ENCODE measurements at regions not wholly inside any gene's neighbourhood (a gene's known extent, or its start where the extent isn't known, plus 50 kb on each side); places are given as distances from the start of the nearest gene placed in this dataset.

GRCh38 chr14:101409006-101409543, 152.2 kb upstream of the DIO3 start:
- H3K4me3 ChIP-seq (ENCODE audit: low read depth, low read length): no peak overlapping the region

- no peak overlapping the region for H3K4me3 ChIP-seq (ENCODE audit: low read depth, low read length)
Measured at GRCh38 chr14:101410126-101410525, 151.2 kb upstream of the DIO3 start.

GRCh38 chr14:101411151-101411550, 150.1 kb upstream of the DIO3 start:
- no peak overlapping the region for H3K4me3 ChIP-seq (ENCODE audit: low read depth, low read length)

GRCh38 chr14:101411779-101412178, 149.5 kb upstream of the DIO3 start:
- no peak overlapping the region for H3K4me3 ChIP-seq (ENCODE audit: low read depth, low read length)

GRCh38 chr14:101412739-101413138, 148.6 kb upstream of the DIO3 start:
- no peak overlapping the region for H3K4me3 ChIP-seq (ENCODE audit: low read depth, low read length)

- no peak overlapping the region for H3K4me3 ChIP-seq (ENCODE audit: low read depth, low read length)
Measured at GRCh38 chr14:101417434-101417833, 143.9 kb upstream of the DIO3 start.

- H3K4me3 ChIP-seq (ENCODE audit: low read depth, low read length): no peak overlapping the region
Measured at GRCh38 chr14:101418601-101419000, 142.7 kb upstream of the DIO3 start.

GRCh38 chr14:101426466-101426865, 134.8 kb upstream of the DIO3 start:
- no peak overlapping the region for H3K4me3 ChIP-seq (ENCODE audit: low read depth, low read length)

- H3K4me3 ChIP-seq (ENCODE audit: low read depth, low read length): no peak overlapping the region
Measured at GRCh38 chr14:101428409-101428808, 132.9 kb upstream of the DIO3 start.

- no peak overlapping the region for H3K4me3 ChIP-seq (ENCODE audit: low read depth, low read length)
Measured at GRCh38 chr14:101435546-101435945, 125.7 kb upstream of the DIO3 start.

GRCh38 chr14:101439023-101439422, 122.3 kb upstream of the DIO3 start:
- H3K4me3 ChIP-seq (ENCODE audit: low read depth, low read length): no peak overlapping the region

- H3K4me3 ChIP-seq (ENCODE audit: low read depth, low read length): no peak overlapping the region
Measured at GRCh38 chr14:101440496-101440895, 120.8 kb upstream of the DIO3 start.

- no peak overlapping the region for H3K4me3 ChIP-seq (ENCODE audit: low read depth, low read length)
Measured at GRCh38 chr14:101441710-101442109, 119.6 kb upstream of the DIO3 start.

GRCh38 chr14:101442451-101442850, 118.8 kb upstream of the DIO3 start:
- no peak overlapping the region for H3K4me3 ChIP-seq (ENCODE audit: low read depth, low read length)

- H3K4me3 ChIP-seq (ENCODE audit: low read depth, low read length): no peak overlapping the region
Measured at GRCh38 chr14:101444116-101444515, 117.2 kb upstream of the DIO3 start.

GRCh38 chr14:101445278-101445677, 116.0 kb upstream of the DIO3 start:
- no peak overlapping the region for H3K4me3 ChIP-seq (ENCODE audit: low read depth, low read length)

GRCh38 chr14:101446387-101446969, 114.8 kb upstream of the DIO3 start:
- no peak overlapping the region for H3K4me3 ChIP-seq (ENCODE audit: low read depth, low read length)

- H3K4me3 ChIP-seq (ENCODE audit: low read depth, low read length): no peak overlapping the region
Measured at GRCh38 chr14:101449114-101449513, 112.2 kb upstream of the DIO3 start.

GRCh38 chr14:101451166-101451565, 110.1 kb upstream of the DIO3 start:
- no peak overlapping the region for H3K4me3 ChIP-seq (ENCODE audit: low read depth, low read length)

GRCh38 chr14:101453225-101453624, 108.1 kb upstream of the DIO3 start:
- H3K4me3 ChIP-seq (ENCODE audit: low read depth, low read length): no peak overlapping the region

GRCh38 chr14:101454229-101454628, 107.1 kb upstream of the DIO3 start:
- no peak overlapping the region for H3K4me3 ChIP-seq (ENCODE audit: low read depth, low read length)

- H3K4me3 ChIP-seq (ENCODE audit: low read depth, low read length): no peak overlapping the region
Measured at GRCh38 chr14:101456246-101457175, 104.8 kb upstream of the DIO3 start.
